Liver (tissue), 3 donors: ENCODE measurements at regions not wholly inside any gene's neighbourhood (a gene's known extent, or its start where the extent isn't known, plus 50 kb on each side); places are given as distances from the start of the nearest gene placed in this dataset.

Source experiments
- JUND ChIP-seq, 2 donors: IDR thresholded peaks; 2 replicates each; pipeline ENCODE4 v1.6.1; 2016; ENCODE audit warnings: antibody characterized with exemption in 2 of 2
- MAX ChIP-seq: IDR thresholded peaks from 2 replicates; pipeline ENCODE4 v1.6.1; 2016; ENCODE audit warnings: antibody characterized with exemption
- TAF1 ChIP-seq: conservative IDR thresholded peaks from 2 replicates; pipeline ENCODE4 v1.6.1; 2016; ENCODE audit warnings: antibody characterized with exemption, mild to moderate bottlenecking
- YY1 ChIP-seq: IDR thresholded peaks from 2 replicates; pipeline ENCODE4 v1.6.1; 2016; ENCODE audit warnings: antibody characterized with exemption, mild to moderate bottlenecking
- ZBTB33 ChIP-seq: IDR thresholded peaks from 2 replicates; pipeline ENCODE4 v1.6.1; 2016; ENCODE audit warnings: antibody characterized with exemption
- TF ChIP-seq, protein P1 (sequence below): fragments of 150-350 bp; IDR thresholded peaks from 2 replicates; pipeline ENCODE4 v1.5.1; 2017; ENCODE audit warnings: improper control_type of control experiment, low read depth, low read length; ENCODE audit not compliant: missing input control
- donor health status: healthy.
- donor health status: healthy.

GRCh38 chr20:39813190-39813829, 851.2 kb downstream of the DHX35 start:
- TF ChIP-seq YY1, result no peak
- TF ChIP-seq, protein P1, sequence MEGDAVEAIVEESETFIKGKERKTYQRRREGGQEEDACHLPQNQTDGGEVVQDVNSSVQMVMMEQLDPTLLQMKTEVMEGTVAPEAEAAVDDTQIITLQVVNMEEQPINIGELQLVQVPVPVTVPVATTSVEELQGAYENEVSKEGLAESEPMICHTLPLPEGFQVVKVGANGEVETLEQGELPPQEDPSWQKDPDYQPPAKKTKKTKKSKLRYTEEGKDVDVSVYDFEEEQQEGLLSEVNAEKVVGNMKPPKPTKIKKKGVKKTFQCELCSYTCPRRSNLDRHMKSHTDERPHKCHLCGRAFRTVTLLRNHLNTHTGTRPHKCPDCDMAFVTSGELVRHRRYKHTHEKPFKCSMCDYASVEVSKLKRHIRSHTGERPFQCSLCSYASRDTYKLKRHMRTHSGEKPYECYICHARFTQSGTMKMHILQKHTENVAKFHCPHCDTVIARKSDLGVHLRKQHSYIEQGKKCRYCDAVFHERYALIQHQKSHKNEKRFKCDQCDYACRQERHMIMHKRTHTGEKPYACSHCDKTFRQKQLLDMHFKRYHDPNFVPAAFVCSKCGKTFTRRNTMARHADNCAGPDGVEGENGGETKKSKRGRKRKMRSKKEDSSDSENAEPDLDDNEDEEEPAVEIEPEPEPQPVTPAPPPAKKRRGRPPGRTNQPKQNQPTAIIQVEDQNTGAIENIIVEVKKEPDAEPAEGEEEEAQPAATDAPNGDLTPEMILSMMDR, result no peak
- no peak for TF ChIP-seq TAF1
- TF ChIP-seq MAX, result no peak
- no peak for TF ChIP-seq JUND (IDR thresholded peaks at IDR 0.05)
- TF ChIP-seq ZBTB33, result no peak
